IMR-90 (cell line): ENCODE measurements at regions not wholly inside any gene's neighbourhood (a gene's known extent, or its start where the extent isn't known, plus 50 kb on each side); places are given as distances from the start of the nearest gene placed in this dataset.

Experiments used
- ATAC-seq: fragments of 200-7000 bp; cut with Tn5 transposase; 2 replicates; pipeline ENCODE4 v1.9.1; 2020; ENCODE audit warnings: low read depth, mild to moderate bottlenecking, moderate library complexity
- BruUV-seq: library from RNA; stranded (reverse); fragments of 400-500 nt; replicated peaks from 2 replicates; lab custom pipeline; 2021; lab: Mats Ljungman, UMichigan
- CTCF ChIA-PET: fragments of 300-600 bp; formaldehyde crosslinking; extraction: SDS; loops from one replicate; lab custom pipeline; 2021; ENCODE audit warnings: antibody characterized with exemption; lab: Yijun Ruan, JAX
- POLR2A ChIA-PET: fragments of 300-600 bp; sonication (Branson Sonifier 250); formaldehyde crosslinking; loops from one replicate; lab custom pipeline; 2022; ENCODE audit warnings: antibody characterized with exemption; ENCODE audit not compliant: unreplicated experiment; lab: Charles Lee
- DNase-seq: peaks from one replicate; pipeline ENCODE4 v3.0.0; 2013
- H2AFZ ChIP-seq: replicated peaks from 2 replicates; pipeline ENCODE3; 2013; ENCODE audit warnings: low read length, mild to moderate bottlenecking; ENCODE audit not compliant: poor library complexity
- H2AK5ac ChIP-seq: 2 replicates; pipeline ENCODE4 v1.6.1; 2013; ENCODE audit warnings: low read depth, low read length, inconsistent platforms
- H2AK9ac ChIP-seq: replicated peaks from 2 replicates; pipeline ENCODE3; 2013; ENCODE audit warnings: mild to moderate bottlenecking, low read depth, low read length, moderate library complexity; ENCODE audit not compliant: poor library complexity
- H2BK120ac ChIP-seq: 2 replicates; pipeline ENCODE4 v1.6.1; 2013; ENCODE audit warnings: low read depth, low read length, inconsistent platforms
- H2BK15ac ChIP-seq: 3 replicates; pipeline ENCODE4 v1.6.1; 2013; ENCODE audit warnings: low read depth, low read length, inconsistent platforms
- H2BK20ac ChIP-seq: 2 replicates; pipeline ENCODE4 v1.6.1; 2013; ENCODE audit warnings: low read depth, mild to moderate bottlenecking, inconsistent platforms, low read length, moderate library complexity
- H2BK5ac ChIP-seq: 2 replicates; pipeline ENCODE4 v1.6.1; 2013; ENCODE audit warnings: mild to moderate bottlenecking, low read depth, low read length, inconsistent platforms; ENCODE audit not compliant: poor library complexity, severe bottlenecking
- H3K14ac ChIP-seq: replicated peaks from 2 replicates; pipeline ENCODE4 v1.6.1; 2013; ENCODE audit warnings: low read depth, low read length, inconsistent platforms
- H3K18ac ChIP-seq: 2 replicates; pipeline ENCODE4 v1.6.1; 2013; ENCODE audit warnings: low read depth, low read length, control low read depth
- H3K23ac ChIP-seq: 2 replicates; pipeline ENCODE4 v1.6.1; 2013; ENCODE audit warnings: low read depth, low read length, inconsistent platforms
- H3K27ac ChIP-seq: 2 replicates; pipeline ENCODE4 v1.5.1; 2013; ENCODE audit warnings: mild to moderate bottlenecking, control low read depth, low read length; ENCODE audit not compliant: insufficient read depth
- H3K27me3 ChIP-seq: 2 replicates; pipeline ENCODE4 v1.6.1; 2013; ENCODE audit warnings: low read length; ENCODE audit not compliant: control insufficient read depth, insufficient read depth
- H3K36me3 ChIP-seq: 2 replicates; pipeline ENCODE4 v1.6.1; 2013; ENCODE audit warnings: low read length, mixed read lengths; ENCODE audit not compliant: control insufficient read depth, insufficient read depth
- H3K4ac ChIP-seq: 2 replicates; pipeline ENCODE4 v1.6.1; 2013; ENCODE audit warnings: low read depth, low read length, inconsistent platforms
- H3K4me1 ChIP-seq: 2 replicates; pipeline ENCODE4 v1.6.1; 2013; ENCODE audit warnings: low read length, mixed read lengths; ENCODE audit not compliant: control insufficient read depth, insufficient read depth
- H3K4me2 ChIP-seq: 2 replicates; pipeline ENCODE4 v1.6.1; 2013; ENCODE audit warnings: low read depth, mild to moderate bottlenecking, control low read depth, low read length, moderate library complexity
- H3K4me3 ChIP-seq: 2 replicates; pipeline ENCODE4 v1.5.1; 2013; ENCODE audit warnings: low read depth, mild to moderate bottlenecking, control low read depth, low read length, moderate library complexity; ENCODE audit not compliant: insufficient read depth
- H3K56ac ChIP-seq: 2 replicates; pipeline ENCODE4 v1.6.1; 2013; ENCODE audit warnings: low read length, inconsistent platforms; ENCODE audit not compliant: insufficient read depth; ENCODE audit errors: extremely low read depth
- H3K79me1 ChIP-seq, 2 experiments: 2 replicates each; pipeline ENCODE4 v1.6.1; 2013; ENCODE audit warnings: low read length in 2 of 2, inconsistent platforms in 1 of 2, low read depth in 1 of 2
- H3K9ac ChIP-seq: 2 replicates; pipeline ENCODE4 v1.6.1; 2013; ENCODE audit warnings: low read depth, low read length, control low read depth
- H3K9me1 ChIP-seq: 2 replicates; pipeline ENCODE4 v1.6.1; 2013; ENCODE audit warnings: low read length, inconsistent platforms; ENCODE audit not compliant: insufficient read depth
- H3K9me3 ChIP-seq: 2 replicates; pipeline ENCODE4 v1.6.1; 2013; ENCODE audit warnings: low read length; ENCODE audit not compliant: control insufficient read depth, insufficient read depth
- H4K20me1 ChIP-seq: 2 replicates; pipeline ENCODE4 v1.6.1; 2013; ENCODE audit warnings: low read length, inconsistent platforms; ENCODE audit not compliant: insufficient read depth
- H4K5ac ChIP-seq: 2 replicates; pipeline ENCODE4 v1.6.1; 2013; ENCODE audit warnings: mild to moderate bottlenecking, low read depth, low read length, control low read depth
- H4K8ac ChIP-seq, 2 experiments: 2 replicates each; pipeline ENCODE4 v1.6.1; 2013; ENCODE audit warnings: low read depth in 2 of 2, low read length in 2 of 2, control low read depth in 1 of 2, inconsistent platforms in 1 of 2
- H4K91ac ChIP-seq: 2 replicates; pipeline ENCODE4 v1.6.1; 2013; ENCODE audit warnings: low read depth, low read length, inconsistent platforms; ENCODE audit not compliant: insufficient read depth
- ELK1 ChIP-seq: fragments of 150-350 bp; IDR thresholded peaks from 2 replicates; pipeline ENCODE4 v1.6.1; 2016; ENCODE audit warnings: low read depth, mild to moderate bottlenecking, low read length, moderate library complexity, borderline replicate concordance
- FOS ChIP-seq: fragments of 150-350 bp; IDR thresholded peaks from 2 replicates; pipeline ENCODE4 v1.6.1; 2016; ENCODE audit warnings: low read depth, low read length
- MAFK ChIP-seq: IDR thresholded peaks from 2 replicates; pipeline ENCODE4 v1.6.1; 2012; ENCODE audit warnings: low read depth, low read length, improper control_type of control experiment
- MAZ ChIP-seq: IDR thresholded peaks from 2 replicates; pipeline ENCODE4 v1.6.1; 2012; ENCODE audit warnings: low read depth, mild to moderate bottlenecking, low read length, improper control_type of control experiment, moderate library complexity, borderline replicate concordance
- SMC3 ChIP-seq: fragments of 150-350 bp; IDR thresholded peaks from 2 replicates; pipeline ENCODE4 v1.6.1; 2016; ENCODE audit warnings: low read depth, mild to moderate bottlenecking, antibody characterized with exemption, low read length, moderate library complexity
- WGBS, 2 experiments: methylation state at CpG; one replicate each; pipeline versions ENCODE4 v1.1.5 to v1.1.7; 2013; ENCODE audit warnings: missing lambda C conversion rate in 2 of 2; ENCODE audit not compliant: insufficient read length in 1 of 2; ENCODE audit errors: extremely low coverage in 2 of 2; 5-methylcytosine and 5-hydroxymethylcytosine counted together
- dilution Hi-C: fragments of 300-500 bp; cut with HindIII; formaldehyde crosslinking; loops from one replicate; pipeline ENCODE4 v1.14.3; 2018; ENCODE audit warnings: low sequenced_read_pairs; ENCODE audit not compliant: unreplicated experiment
- in situ Hi-C: fragments of 300-500 bp; cut with MboI; formaldehyde crosslinking; loops from 3 replicates; pipeline ENCODE4 v1.14.3; 2019; ENCODE audit warnings: low sequenced_read_pairs, inconsistent platforms, mixed read lengths
- intact Hi-C: fragments of 100-400 bp; cut with micrococcal nuclease; formaldehyde crosslinking; loops from 2 replicates; pipeline ENCODE4 v1.10.0; 2022
- TF ChIP-seq, protein P1 (sequence below): conservative IDR thresholded peaks from 2 replicates; pipeline ENCODE4 v1.5.1; 2012; ENCODE audit warnings: mild to moderate bottlenecking, low read depth, low read length, improper control_type of control experiment

GRCh38 chr9:36760667-36761420 is 188.1 kb downstream of the MELK start:
- no peak overlapping the region for H3K14ac ChIP-seq
- no peaks in the 10 kb centered on the region for H3K79me1 ChIP-seq
- ATAC-seq (no peak), DNase-seq (no peak)
- no peaks in the 10 kb centered on the region for H3K4me1 ChIP-seq
- TF ChIP-seq FOS (no peak), MAFK (no peak), SMC3 (no peak), ELK1 (no peak), MAZ (no peak)
- TF ChIP-seq, protein P1, sequence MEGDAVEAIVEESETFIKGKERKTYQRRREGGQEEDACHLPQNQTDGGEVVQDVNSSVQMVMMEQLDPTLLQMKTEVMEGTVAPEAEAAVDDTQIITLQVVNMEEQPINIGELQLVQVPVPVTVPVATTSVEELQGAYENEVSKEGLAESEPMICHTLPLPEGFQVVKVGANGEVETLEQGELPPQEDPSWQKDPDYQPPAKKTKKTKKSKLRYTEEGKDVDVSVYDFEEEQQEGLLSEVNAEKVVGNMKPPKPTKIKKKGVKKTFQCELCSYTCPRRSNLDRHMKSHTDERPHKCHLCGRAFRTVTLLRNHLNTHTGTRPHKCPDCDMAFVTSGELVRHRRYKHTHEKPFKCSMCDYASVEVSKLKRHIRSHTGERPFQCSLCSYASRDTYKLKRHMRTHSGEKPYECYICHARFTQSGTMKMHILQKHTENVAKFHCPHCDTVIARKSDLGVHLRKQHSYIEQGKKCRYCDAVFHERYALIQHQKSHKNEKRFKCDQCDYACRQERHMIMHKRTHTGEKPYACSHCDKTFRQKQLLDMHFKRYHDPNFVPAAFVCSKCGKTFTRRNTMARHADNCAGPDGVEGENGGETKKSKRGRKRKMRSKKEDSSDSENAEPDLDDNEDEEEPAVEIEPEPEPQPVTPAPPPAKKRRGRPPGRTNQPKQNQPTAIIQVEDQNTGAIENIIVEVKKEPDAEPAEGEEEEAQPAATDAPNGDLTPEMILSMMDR, result no peak
- POLR2A ChIA-PET, result no interaction called here
- H4K8ac ChIP-seq, result no peak overlapping the region
- H3K4me2 ChIP-seq, result no peak overlapping the region
- no peak overlapping the region for H4K5ac ChIP-seq
- 82% methylated on average over 6 of the region's 14 CpGs; no CpG with 5 or more reads in 1 of the 2 experiments for WGBS, 2 experiments
- H3K18ac ChIP-seq, result no peak overlapping the region
- no peak overlapping the region for H2AFZ ChIP-seq
- no peak overlapping the region for H2BK5ac ChIP-seq
- H3K27ac ChIP-seq, result no peak overlapping the region
- H2AK9ac ChIP-seq, result peak overlapping the region; percentile 65
- H4K20me1 ChIP-seq, result no peaks in the 10 kb centered on the region; the same call in 1 of the 2 replicates
- no peak overlapping the region for H2BK20ac ChIP-seq
- in situ Hi-C loops, result no loop called here
- no peak overlapping the region for H3K23ac ChIP-seq
- peaks cover 10% of the 10 kb centered on the region for H3K9me3 ChIP-seq
- intact Hi-C loops, result no loop called here
- no peak overlapping the region for H3K56ac ChIP-seq
- dilution Hi-C loops, result no loop called here
- CTCF ChIA-PET, result no interaction called here
- no peak overlapping the region for H3K4ac ChIP-seq
- no peak overlapping the region for H2BK120ac ChIP-seq
- no peak overlapping the region for H3K4me3 ChIP-seq
- no peak overlapping the region for H4K91ac ChIP-seq
- no peak overlapping the region for H3K9ac ChIP-seq
- BruUV-seq, result no TSS peak
- H3K36me3 ChIP-seq, result no peaks in the 10 kb centered on the region
- H3K27me3 ChIP-seq, result peaks cover 21% of the 10 kb centered on the region
- H3K9me1 ChIP-seq, result peaks cover 7% of the 10 kb centered on the region
- H2BK15ac ChIP-seq, result no peak overlapping the region
- H2AK5ac ChIP-seq, result no peak overlapping the region
